HG02840 (cell line): ENCODE measurements at regions not wholly inside any gene's neighbourhood (a gene's known extent, or its start where the extent isn't known, plus 50 kb on each side); places are given as distances from the start of the nearest gene placed in this dataset.

Source experiments
- ATAC-seq: cut with Tn5 transposase; IDR thresholded peaks from one replicate; pipeline ENCODE4 v1.9.1; 2021; ENCODE audit warnings: mild to moderate bottlenecking, moderate library complexity, moderate number of reproducible peaks; ENCODE audit not compliant: unreplicated experiment, low FRiP score

DNA sequence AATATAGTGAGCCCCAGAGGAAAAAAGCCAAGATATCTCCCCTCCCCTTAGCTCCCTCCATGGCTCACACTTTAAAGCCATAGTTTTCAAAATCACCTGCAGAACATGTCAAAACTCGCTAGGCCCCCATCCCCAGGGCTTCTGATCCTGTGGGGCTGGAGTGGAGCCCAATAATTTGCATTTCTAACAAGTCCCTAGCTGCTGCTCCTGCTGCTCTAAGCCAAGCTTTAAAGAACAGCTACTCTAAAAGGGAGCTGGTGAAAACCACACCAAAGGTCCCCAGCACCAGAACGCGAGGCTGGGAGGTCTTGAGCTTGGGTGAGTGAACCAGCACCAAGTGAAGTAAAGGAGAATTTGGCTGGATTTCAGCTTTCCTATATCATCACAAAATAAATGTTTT is 237.1 kb downstream of the ZNF674 start:
- no peak for ATAC-seq

DNA sequence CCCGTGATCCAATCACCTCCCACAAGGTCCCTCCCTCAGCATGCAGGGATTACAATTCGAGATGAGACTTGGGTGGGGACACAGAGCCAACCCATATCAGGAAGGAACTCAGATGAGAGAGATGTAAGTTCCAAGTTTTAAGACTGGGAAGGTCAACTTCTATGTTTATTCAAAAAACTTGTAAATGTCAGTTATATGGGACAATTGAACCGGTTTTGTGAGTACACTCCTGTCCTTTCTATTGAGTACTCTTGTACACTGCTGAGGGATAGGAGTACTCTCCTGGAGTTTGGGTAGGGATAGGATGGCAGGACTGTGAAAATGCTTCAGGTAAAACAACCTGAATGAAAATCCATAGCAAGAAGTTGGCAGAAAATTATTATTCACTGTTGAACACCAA is 239.1 kb downstream of the ZNF674 start:
- ATAC-seq, result no peak

GRCh38 chrX:46305431-46305830 is 239.8 kb downstream of the ZNF674 start:
- no peak for ATAC-seq

- ATAC-seq, result no peak
Measured at GRCh38 chrX:46301903-46302302, 243.3 kb downstream of the ZNF674 start.

- no peak for ATAC-seq
Measured at GRCh38 chrX:46298821-46299220, 246.4 kb downstream of the ZNF674 start.

GRCh38 chrX:46295963-46296362 is 249.3 kb downstream of the ZNF674 start:
- ATAC-seq, result no peak

DNA sequence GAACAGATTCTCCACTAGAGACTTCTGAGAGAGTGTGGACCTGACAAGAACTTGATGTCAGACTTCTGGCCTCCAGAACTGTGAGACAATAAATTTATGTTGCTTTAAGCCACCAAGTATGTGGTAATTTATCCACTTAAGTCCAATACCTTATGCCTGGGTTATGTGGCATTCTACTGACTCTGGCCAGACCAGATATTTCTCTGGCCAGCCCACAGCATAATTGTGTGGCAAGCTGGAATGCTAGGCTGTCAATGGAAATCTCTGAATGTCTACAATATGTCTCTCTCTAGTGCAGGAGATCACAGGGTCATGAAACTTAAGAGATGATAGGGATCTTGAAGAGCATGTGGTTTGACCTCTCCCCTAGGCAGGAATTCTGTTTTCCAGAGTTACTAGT is 251.0 kb downstream of the ZNF674 start:
- ATAC-seq, result no peak

DNA sequence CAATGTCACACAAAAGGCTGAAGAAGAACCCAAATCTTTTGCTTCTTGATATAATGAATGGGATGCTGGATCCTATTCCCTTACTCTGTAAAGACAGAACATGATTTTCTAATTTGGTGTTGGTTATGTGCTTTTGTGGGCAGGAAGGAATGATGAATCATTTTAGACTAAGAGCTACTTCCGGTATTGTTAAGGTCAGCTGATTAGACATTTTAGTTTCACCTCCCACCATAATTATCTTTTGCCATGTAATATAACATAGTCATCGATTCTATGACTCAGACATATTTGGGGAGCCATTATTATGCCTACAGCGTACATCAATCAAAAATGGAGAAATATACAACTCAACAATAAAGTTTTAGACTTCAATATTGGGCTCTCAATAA is 265.3 kb downstream of the ZNF674 start:
- ATAC-seq, result no peak

DNA sequence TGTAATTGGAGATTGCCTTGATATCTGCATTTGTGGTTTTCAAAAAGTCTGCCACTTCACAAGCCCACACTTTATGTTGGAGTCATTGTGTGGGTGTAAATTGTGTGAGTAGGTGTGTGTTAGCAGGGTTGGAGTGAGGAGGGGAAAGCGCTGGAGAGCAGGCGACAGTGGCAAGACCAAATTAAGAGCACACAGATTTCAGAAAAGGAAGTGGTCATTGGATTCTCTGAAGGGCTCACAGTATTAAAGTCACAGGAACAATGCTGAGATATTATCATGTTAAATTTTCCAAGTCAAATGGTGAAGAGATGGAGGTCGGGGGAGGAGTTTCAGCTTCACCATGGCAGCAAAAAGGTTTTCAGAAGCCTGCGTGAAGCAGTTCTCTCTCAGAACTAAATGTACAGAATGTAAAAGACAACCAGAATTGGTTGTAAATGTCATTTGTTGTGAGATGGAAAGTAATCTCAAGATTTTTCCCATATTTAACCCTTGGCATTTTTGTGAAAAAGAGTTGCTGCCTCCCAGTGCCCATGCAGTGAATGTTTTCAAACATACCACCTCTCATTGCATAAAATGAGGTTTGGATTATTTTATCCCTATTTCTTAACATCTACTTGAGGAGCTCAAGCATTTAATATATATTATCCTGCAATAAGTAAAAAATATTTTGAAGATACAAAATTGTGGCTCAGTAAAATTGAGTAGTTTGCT is 265.9 kb downstream of the ZNF674 start:
- no peak for ATAC-seq

DNA sequence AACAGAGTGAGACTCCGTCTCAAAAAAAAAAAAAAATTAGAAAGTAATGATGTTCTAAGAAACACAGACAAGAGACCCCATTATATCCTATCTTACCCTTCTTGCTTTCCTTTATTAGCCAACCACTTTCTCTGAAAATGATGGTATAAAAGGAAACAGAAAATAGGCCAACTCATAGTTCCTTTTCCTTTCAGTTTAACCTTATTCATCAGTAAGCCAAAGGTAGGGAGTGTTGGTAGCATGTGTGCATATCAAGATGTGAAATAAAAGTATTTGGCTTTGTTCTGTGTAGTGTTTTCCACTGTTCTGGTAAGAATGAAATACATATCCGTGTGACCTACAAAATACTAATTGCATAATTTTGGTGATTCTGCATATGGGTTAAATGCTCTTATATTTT is 266.6 kb downstream of the ZNF674 start:
- ATAC-seq, result no peak

DNA sequence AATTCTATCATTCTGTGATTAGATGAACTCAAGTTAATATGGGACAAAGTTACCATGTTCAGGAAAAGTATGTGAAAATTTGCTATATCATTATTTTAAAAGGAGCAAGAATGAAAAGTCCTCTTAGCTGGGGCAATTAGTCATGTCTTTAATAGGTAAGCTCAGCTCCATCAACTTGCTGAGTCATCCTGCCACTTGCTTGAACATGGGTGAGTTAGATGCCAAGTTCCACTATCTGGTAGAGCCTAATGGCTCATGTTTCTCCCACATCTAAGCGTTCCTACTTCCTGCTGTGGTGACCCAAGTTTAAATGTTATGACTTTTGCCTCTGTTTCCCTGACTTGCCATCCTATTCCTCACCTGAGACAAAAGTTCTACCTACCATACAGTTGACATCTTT is 276.8 kb downstream of the ZNF674 start:
- no peak for ATAC-seq

DNA sequence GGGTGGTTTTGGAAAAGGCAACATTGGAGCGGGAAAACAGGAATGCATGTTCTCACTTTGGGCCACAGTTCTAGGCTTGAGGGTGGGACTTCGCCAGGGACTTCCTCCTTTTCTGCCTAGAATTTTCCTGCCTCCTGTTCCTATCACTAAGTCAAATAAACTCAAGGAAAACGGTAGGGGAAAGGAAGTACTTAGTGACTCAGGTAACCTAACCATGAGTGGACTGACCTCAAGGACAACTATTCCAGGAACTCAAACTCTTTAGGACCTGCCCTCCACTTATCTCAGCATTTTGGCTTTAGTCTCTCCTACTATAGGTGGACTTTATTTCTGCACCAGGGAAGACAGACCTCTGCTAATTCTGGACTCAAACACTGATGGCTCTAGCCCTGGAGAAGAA is 281.7 kb downstream of the ZNF674 start:
- ATAC-seq, result no peak

GRCh38 chrX:46262304-46262703 is 282.9 kb downstream of the ZNF674 start:
- no peak for ATAC-seq

- no peak for ATAC-seq
Measured at GRCh38 chrX:46260499-46260898, 284.7 kb downstream of the ZNF674 start.

DNA sequence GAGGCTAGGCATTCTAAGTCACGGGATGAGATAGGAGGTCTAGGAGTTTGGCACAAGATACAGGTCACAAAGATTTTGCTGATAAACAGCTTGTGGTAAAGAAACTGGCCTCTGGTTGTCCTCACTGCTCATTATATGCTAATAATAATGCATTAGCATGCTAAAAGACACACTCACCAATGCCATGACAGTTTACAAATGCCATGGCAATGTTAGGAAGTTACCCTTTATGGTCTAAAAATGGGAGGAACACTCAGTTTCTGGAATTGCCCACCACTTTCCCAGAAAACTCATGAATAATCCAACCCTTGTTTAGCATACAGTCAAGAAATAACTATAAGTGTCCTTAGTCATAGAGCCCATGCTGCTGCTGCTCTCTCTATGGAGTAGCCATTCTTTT is 286.9 kb downstream of the ZNF674 start:
- ATAC-seq, result no peak

DNA sequence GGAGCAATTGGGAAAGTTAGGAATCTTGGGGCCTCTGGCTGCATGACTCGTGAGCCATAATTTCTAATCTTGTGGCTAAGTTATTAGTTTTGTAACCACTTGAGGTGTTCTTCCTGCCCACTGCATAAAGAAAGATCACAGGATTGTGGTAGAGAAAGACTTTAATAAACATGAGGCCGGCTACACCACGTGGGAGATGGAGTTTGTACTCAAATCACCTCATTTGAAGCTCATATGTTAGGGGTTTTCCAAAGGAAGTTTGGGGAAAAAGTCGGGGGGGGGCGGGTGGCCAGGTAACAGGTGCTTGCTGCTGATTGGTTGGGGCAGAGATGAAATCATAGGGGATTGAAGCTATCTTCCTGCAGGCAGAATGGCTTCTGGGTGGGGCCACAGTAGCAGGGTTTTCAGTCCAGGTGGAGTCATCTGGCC is 287.8 kb downstream of the ZNF674 start:
- ATAC-seq, result no peak

DNA sequence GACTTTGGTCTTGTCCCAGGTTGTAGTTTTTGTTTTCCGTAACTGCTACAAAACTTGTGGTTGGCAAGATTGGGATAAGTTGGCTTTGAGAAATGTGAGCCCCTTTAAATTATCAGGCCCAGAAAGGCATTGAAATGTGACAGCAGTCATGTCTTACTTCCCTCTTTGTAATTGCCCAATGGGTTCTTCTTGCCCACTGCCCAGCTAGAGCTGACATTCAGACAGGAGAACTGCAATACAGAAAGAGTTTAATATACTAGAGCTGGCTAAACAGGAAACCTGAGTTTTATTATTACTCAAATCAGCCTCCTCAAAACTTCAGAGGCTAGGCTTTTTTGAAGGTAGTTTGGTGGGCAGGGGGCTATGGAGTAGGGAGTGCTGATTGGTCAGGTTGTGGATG is 288.3 kb downstream of the ZNF674 start:
- ATAC-seq, result no peak

GRCh38 chrX:46255046-46255445 is 290.2 kb downstream of the ZNF674 start:
- no peak for ATAC-seq

- ATAC-seq, result no peak
Measured at GRCh38 chrX:46254641-46255040, 290.6 kb downstream of the ZNF674 start.

DNA sequence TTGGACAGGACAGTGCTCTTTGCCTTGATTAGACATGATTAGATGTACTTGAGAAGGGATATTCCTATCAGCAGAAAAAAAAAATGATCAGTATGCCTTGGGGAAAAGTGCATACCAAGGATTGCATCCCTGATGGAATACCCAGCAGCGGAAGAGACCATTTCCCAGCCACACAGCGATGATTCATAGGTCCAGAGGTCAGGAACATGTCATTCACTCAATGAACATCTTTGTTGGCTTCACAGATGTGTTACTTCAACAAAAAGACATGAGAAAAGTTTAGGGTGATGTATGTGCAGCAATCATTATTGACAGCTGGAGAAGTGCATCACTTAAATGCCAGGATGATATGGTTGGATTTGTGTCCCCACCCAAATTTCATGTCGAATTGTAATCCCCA is 293.5 kb downstream of the ZNF674 start:
- ATAC-seq, result no peak

DNA sequence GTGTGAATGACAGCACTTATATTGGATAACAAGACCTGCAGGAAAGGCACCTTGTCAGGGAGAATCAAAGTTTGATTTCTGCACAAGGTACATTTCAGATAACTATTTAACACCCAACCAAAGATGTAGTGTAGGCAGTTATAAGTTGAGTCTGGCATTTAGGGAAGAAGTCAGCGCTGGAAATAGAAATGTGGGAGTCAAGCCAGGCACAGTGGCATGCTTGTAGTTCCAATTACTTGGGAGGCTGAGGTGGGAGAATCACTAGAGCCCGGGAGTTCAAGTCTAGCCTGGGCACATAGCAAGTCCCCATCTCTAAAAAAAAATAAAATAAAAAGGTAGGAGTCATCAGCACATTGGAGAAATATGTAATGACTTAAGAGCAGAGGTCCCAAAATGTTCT is 295.1 kb downstream of the ZNF674 start:
- no peak for ATAC-seq

DNA sequence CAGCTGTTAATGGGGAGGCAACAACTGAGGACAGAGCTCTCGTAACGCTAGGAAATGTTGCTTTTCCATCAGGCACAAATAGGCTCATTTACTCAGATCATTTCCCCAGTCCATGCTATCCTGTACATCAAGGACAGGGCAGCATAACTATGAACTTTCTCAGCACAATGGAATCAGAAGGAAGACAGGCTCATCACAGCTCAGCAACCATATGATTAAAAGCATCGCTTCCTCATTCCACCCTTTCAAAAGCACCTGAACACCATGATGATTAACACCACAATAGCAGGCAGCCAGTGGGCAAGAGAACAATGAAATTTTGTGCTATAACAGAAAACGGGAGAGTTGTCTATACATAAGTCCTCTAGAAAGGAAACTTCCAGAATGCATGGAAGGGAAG is 297.8 kb downstream of the ZNF674 start:
- ATAC-seq, result no peak

DNA sequence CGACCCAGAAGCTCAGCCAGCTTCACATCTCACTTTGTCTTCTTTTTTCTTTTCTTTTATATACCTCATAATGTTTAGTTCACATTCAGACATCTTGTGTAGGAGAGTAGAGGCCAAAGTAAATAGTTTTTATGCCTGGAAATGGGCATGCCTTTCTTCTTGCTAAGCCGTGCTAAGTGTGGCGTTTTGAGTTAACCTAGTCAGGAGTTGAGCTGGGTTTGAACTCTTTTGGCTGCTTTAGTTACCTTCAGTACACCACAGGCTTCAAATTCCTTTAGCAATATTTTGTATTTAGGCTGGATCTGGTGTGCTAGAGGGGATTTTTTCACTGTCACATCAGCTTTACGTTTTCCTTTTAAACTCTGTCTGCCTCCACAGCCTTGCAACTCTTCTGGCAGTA is 300.8 kb downstream of the ZNF674 start:
- no peak for ATAC-seq
